SK-N-SH treated with all-trans-retinoic acid at 6 μM for 48 hours (cell line): ENCODE measurements at regions not wholly inside any gene's neighbourhood (a gene's known extent, or its start where the extent isn't known, plus 50 kb on each side); places are given as distances from the start of the nearest gene placed in this dataset.

Experiments
- ATAC-seq: fragments of 200-7000 bp; cut with Tn5 transposase; 3 replicates; pipeline ENCODE4 v1.9.1; 2020; ENCODE audit warnings: mild to moderate bottlenecking, moderate library complexity
- ARNTL ChIP-seq: fragments of 450-650 bp; formaldehyde crosslinking; IDR thresholded peaks from 2 replicates; pipeline ENCODE4 v1.5.0; 2020; ENCODE audit warnings: low read depth, mild to moderate bottlenecking, moderate library complexity, borderline replicate concordance
- BACH2 ChIP-seq: fragments of 250-450 bp; sonication (Bioruptor Pico); IDR thresholded peaks from 2 replicates; pipeline ENCODE4 v1.9.0; 2021; ENCODE audit warnings: mild to moderate bottlenecking, borderline replicate concordance
- CSDC2 ChIP-seq: fragments of 250-450 bp; sonication (Bioruptor Pico); IDR thresholded peaks from 2 replicates; pipeline ENCODE4 v1.5.0; 2020; ENCODE audit warnings: mild to moderate bottlenecking, moderate library complexity
- ESRRG ChIP-seq: fragments of 250-450 bp; sonication (Bioruptor Pico); IDR thresholded peaks from 2 replicates; pipeline ENCODE4 v1.6.1; 2021; ENCODE audit warnings: mild to moderate bottlenecking
- GLIS3 ChIP-seq: fragments of 250-450 bp; sonication (Bioruptor Pico); IDR thresholded peaks from 2 replicates; pipeline ENCODE4 v1.5.0; 2020; ENCODE audit warnings: mild to moderate bottlenecking, moderate library complexity
- ISL1 ChIP-seq: fragments of 250-450 bp; sonication (Bioruptor Pico); IDR thresholded peaks from 2 replicates; pipeline ENCODE4 v2.1.2; 2022; ENCODE audit warnings: mild to moderate bottlenecking, moderate library complexity
- OSR1 ChIP-seq: fragments of 250-450 bp; sonication (Bioruptor Pico); IDR thresholded peaks from 2 replicates; pipeline ENCODE4 v1.8.0; 2022; ENCODE audit warnings: moderate library complexity, mild to moderate bottlenecking, inconsistent platforms
- PPARA ChIP-seq: fragments of 250-450 bp; sonication (Bioruptor Pico); IDR thresholded peaks from 2 replicates; pipeline ENCODE4 v1.5.0; 2020; ENCODE audit warnings: mild to moderate bottlenecking, borderline replicate concordance
- SNAI2 ChIP-seq: fragments of 250-450 bp; sonication (Bioruptor Pico); IDR thresholded peaks from 2 replicates; pipeline ENCODE4 v1.5.0; 2020; ENCODE audit warnings: mild to moderate bottlenecking, moderate library complexity
- TCF4 ChIP-seq: fragments of 250-450 bp; sonication (Bioruptor Pico); IDR thresholded peaks from 2 replicates; pipeline ENCODE4 v1.8.0; 2021; ENCODE audit warnings: mild to moderate bottlenecking, moderate library complexity, borderline replicate concordance
- TOX ChIP-seq: fragments of 250-450 bp; sonication (Bioruptor Pico); IDR thresholded peaks from 2 replicates; pipeline ENCODE4 v1.8.0; 2021; ENCODE audit warnings: mild to moderate bottlenecking, moderate library complexity, borderline replicate concordance
- ZC3H10 ChIP-seq: fragments of 250-450 bp; sonication (Bioruptor Pico); IDR thresholded peaks from 2 replicates; pipeline ENCODE4 v1.5.1; 2021; ENCODE audit warnings: mild to moderate bottlenecking, moderate library complexity
- ZFP3 ChIP-seq: fragments of 250-450 bp; sonication (Bioruptor Pico); IDR thresholded peaks from 2 replicates; pipeline ENCODE4 v1.5.0; 2020; ENCODE audit warnings: mild to moderate bottlenecking, moderate library complexity
- ZFP30 ChIP-seq: fragments of 450-650 bp; formaldehyde crosslinking; IDR thresholded peaks from 2 replicates; pipeline ENCODE4 v1.5.0; 2022; ENCODE audit warnings: mild to moderate bottlenecking, moderate library complexity
- ZNF565 ChIP-seq: fragments of 450-650 bp; formaldehyde crosslinking; conservative IDR thresholded peaks from 2 replicates; pipeline ENCODE4 v1.5.0; 2020; ENCODE audit warnings: low read depth, mild to moderate bottlenecking, moderate library complexity
- ZNF70 ChIP-seq: fragments of 450-650 bp; formaldehyde crosslinking; IDR thresholded peaks from 2 replicates; pipeline ENCODE4 v1.5.0; 2020; ENCODE audit warnings: mild to moderate bottlenecking, moderate library complexity
- ZNF8 ChIP-seq: fragments of 450-650 bp; formaldehyde crosslinking; IDR thresholded peaks from 2 replicates; pipeline ENCODE4 v1.5.0; 2020; ENCODE audit warnings: mild to moderate bottlenecking, moderate library complexity
- TF ChIP-seq, protein P1 (sequence below): fragments of 250-450 bp; sonication (Bioruptor Pico); IDR thresholded peaks from 2 replicates; pipeline ENCODE4 v1.5.0; 2020; ENCODE audit warnings: mild to moderate bottlenecking, moderate library complexity
- TF ChIP-seq, protein P2 (sequence below): fragments of 250-450 bp; sonication (Bioruptor Pico); IDR thresholded peaks from 2 replicates; pipeline ENCODE4 v1.5.1; 2021; ENCODE audit warnings: mild to moderate bottlenecking, moderate library complexity
- TF ChIP-seq, protein P3 (sequence below): fragments of 250-450 bp; sonication (Bioruptor Pico); IDR thresholded peaks from 2 replicates; pipeline ENCODE4 v1.8.0; 2021; ENCODE audit warnings: low read depth, mild to moderate bottlenecking, moderate library complexity, borderline replicate concordance
- TF ChIP-seq, protein P4 (sequence below): fragments of 250-450 bp; sonication (Bioruptor Pico); IDR thresholded peaks from 2 replicates; pipeline ENCODE4 v1.8.0; 2020; ENCODE audit warnings: mild to moderate bottlenecking, moderate library complexity, borderline replicate concordance
- TF ChIP-seq, protein P5 (sequence below): fragments of 250-450 bp; sonication (Bioruptor Pico); IDR thresholded peaks from 2 replicates; pipeline ENCODE4 v1.5.1; 2020; ENCODE audit warnings: low read depth, mild to moderate bottlenecking, moderate library complexity

DNA sequence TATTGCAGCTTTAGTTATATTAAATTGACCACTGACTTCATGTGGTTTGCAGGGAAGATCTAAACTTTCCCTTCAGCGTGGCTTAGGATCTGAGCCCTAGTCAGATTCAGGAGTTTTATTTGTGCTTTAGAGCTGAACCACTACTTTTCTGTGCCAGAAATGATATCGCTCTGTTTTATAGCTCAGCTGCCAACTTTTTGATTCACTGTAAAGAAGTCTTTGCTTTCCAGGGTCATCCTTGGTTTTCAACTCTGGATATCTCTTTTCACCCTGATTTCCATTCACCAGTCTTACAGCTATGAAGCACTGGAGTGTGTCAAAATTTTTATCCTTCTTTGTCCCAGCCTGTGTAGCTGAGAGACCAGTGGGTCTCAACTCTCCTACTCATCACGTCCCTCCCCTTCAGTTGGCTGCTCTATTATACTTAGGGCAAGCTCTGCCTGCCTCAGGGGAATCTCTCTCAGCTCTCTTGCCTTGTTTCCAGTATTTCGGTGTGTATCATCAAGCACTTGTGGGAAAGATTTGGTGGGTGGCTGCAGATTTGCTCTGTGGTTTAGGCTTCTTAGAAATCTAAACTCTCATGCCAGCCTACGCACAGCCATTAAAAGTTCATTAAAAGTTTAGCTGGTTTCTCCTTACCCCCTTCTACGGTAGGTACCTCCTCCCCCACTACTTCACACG lies 425.5 kb downstream of the TENT5A start:
- TF ChIP-seq, protein P1, sequence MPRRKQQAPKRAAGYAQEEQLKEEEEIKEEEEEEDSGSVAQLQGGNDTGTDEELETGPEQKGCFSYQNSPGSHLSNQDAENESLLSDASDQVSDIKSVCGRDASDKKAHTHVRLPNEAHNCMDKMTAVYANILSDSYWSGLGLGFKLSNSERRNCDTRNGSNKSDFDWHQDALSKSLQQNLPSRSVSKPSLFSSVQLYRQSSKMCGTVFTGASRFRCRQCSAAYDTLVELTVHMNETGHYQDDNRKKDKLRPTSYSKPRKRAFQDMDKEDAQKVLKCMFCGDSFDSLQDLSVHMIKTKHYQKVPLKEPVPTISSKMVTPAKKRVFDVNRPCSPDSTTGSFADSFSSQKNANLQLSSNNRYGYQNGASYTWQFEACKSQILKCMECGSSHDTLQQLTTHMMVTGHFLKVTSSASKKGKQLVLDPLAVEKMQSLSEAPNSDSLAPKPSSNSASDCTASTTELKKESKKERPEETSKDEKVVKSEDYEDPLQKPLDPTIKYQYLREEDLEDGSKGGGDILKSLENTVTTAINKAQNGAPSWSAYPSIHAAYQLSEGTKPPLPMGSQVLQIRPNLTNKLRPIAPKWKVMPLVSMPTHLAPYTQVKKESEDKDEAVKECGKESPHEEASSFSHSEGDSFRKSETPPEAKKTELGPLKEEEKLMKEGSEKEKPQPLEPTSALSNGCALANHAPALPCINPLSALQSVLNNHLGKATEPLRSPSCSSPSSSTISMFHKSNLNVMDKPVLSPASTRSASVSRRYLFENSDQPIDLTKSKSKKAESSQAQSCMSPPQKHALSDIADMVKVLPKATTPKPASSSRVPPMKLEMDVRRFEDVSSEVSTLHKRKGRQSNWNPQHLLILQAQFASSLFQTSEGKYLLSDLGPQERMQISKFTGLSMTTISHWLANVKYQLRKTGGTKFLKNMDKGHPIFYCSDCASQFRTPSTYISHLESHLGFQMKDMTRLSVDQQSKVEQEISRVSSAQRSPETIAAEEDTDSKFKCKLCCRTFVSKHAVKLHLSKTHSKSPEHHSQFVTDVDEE (CRISPR knock-in tag), result no peak
- TF ChIP-seq TCF4 (CRISPR knock-in tag) (no peak), TOX (CRISPR knock-in tag) (no peak), ZC3H10 (CRISPR knock-in tag) (no peak), ZFP30 (no peak), CSDC2 (no peak), ZFP3 (no peak), ISL1 (CRISPR knock-in tag) (no peak), ZNF565 (no peak), OSR1 (CRISPR knock-in tag) (no peak), SNAI2 (no peak), BACH2 (CRISPR knock-in tag) (no peak), PPARA (CRISPR knock-in tag) (no peak), ESRRG (no peak), ZNF70 (CRISPR knock-in tag) (no peak), ARNTL (CRISPR knock-in tag) (no peak)
- TF ChIP-seq, protein P2, sequence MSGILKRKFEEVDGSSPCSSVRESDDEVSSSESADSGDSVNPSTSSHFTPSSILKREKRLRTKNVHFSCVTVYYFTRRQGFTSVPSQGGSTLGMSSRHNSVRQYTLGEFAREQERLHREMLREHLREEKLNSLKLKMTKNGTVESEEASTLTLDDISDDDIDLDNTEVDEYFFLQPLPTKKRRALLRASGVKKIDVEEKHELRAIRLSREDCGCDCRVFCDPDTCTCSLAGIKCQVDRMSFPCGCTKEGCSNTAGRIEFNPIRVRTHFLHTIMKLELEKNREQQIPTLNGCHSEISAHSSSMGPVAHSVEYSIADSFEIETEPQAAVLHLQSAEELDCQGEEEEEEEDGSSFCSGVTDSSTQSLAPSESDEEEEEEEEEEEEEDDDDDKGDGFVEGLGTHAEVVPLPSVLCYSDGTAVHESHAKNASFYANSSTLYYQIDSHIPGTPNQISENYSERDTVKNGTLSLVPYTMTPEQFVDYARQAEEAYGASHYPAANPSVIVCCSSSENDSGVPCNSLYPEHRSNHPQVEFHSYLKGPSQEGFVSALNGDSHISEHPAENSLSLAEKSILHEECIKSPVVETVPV, result no peak
- TF ChIP-seq, protein P3, sequence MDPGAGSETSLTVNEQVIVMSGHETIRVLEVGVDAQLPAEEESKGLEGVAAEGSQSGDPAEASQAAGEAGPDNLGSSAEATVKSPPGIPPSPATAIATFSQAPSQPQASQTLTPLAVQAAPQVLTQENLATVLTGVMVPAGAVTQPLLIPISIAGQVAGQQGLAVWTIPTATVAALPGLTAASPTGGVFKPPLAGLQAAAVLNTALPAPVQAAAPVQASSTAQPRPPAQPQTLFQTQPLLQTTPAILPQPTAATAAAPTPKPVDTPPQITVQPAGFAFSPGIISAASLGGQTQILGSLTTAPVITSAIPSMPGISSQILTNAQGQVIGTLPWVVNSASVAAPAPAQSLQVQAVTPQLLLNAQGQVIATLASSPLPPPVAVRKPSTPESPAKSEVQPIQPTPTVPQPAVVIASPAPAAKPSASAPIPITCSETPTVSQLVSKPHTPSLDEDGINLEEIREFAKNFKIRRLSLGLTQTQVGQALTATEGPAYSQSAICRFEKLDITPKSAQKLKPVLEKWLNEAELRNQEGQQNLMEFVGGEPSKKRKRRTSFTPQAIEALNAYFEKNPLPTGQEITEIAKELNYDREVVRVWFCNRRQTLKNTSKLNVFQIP (CRISPR knock-in tag), result no peak
- TF ChIP-seq, protein P4, sequence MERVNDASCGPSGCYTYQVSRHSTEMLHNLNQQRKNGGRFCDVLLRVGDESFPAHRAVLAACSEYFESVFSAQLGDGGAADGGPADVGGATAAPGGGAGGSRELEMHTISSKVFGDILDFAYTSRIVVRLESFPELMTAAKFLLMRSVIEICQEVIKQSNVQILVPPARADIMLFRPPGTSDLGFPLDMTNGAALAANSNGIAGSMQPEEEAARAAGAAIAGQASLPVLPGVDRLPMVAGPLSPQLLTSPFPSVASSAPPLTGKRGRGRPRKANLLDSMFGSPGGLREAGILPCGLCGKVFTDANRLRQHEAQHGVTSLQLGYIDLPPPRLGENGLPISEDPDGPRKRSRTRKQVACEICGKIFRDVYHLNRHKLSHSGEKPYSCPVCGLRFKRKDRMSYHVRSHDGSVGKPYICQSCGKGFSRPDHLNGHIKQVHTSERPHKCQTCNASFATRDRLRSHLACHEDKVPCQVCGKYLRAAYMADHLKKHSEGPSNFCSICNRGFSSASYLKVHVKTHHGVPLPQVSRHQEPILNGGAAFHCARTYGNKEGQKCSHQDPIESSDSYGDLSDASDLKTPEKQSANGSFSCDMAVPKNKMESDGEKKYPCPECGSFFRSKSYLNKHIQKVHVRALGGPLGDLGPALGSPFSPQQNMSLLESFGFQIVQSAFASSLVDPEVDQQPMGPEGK (CRISPR knock-in tag), result no peak
- TF ChIP-seq, protein P5, sequence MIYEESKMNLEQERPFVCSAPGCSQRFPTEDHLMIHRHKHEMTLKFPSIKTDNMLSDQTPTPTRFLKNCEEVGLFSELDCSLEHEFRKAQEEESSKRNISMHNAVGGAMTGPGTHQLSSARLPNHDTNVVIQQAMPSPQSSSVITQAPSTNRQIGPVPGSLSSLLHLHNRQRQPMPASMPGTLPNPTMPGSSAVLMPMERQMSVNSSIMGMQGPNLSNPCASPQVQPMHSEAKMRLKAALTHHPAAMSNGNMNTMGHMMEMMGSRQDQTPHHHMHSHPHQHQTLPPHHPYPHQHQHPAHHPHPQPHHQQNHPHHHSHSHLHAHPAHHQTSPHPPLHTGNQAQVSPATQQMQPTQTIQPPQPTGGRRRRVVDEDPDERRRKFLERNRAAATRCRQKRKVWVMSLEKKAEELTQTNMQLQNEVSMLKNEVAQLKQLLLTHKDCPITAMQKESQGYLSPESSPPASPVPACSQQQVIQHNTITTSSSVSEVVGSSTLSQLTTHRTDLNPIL (CRISPR knock-in tag), result no peak
- no peak for ATAC-seq

DNA sequence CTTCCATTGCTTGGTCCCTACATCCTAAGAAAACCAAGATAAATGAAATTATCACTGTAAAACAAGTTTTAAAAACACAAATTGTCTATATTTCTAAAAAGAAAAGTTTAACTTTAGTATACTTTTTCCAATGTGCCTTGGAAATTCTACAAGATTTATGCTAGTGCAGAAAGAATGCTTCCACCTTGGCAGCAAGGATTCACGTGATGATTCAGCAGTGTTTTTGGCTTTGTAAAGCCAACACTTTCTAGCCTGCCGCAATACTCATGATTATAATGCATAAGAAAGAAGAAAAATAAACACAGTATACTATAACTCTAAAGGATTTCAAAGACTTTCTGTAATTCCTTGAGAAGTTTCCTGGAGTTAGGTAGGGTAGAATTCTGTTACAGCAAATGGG lies 442.7 kb downstream of the TENT5A start:
- no peak for ATAC-seq

More for the DNA sequence above, 442.7 kb downstream of the TENT5A start:
- TF ChIP-seq ISL1 (CRISPR knock-in tag) (no peak), ZNF565 (no peak), SNAI2 (no peak), CSDC2 (no peak), BACH2 (CRISPR knock-in tag) (no peak), GLIS3 (CRISPR knock-in tag) (no peak), OSR1 (CRISPR knock-in tag) (no peak), ARNTL (CRISPR knock-in tag) (no peak), ZFP3 (no peak), ZNF8 (CRISPR knock-in tag) (no peak), PPARA (CRISPR knock-in tag) (no peak), TOX (CRISPR knock-in tag) (no peak), ESRRG (no peak)
- TF ChIP-seq, protein P4 (CRISPR knock-in tag), result no peak
- TF ChIP-seq, protein P2, result no peak
- TF ChIP-seq, protein P5 (CRISPR knock-in tag), result no peak
- TF ChIP-seq, protein P3 (CRISPR knock-in tag), result no peak
